Endothelial cell of umbilical vein (primary cell): ENCODE measurements at regions not wholly inside any gene's neighbourhood (a gene's known extent, or its start where the extent isn't known, plus 50 kb on each side); places are given as distances from the start of the nearest gene placed in this dataset.

ENCODE experiments used
- BruUV-seq: library from RNA; stranded (reverse); fragments of 400-500 nt; replicated peaks from 2 replicates; lab custom pipeline; 2021; lab: Mats Ljungman, UMichigan
- CTCF ChIA-PET: fragments of 300-600, 350-600 bp; sonication (Branson Sonifier 250); formaldehyde crosslinking; loops from one replicate; lab custom pipeline; 2021; ENCODE audit warnings: antibody characterized with exemption, inconsistent platforms; lab: Charles Lee
- POLR2A ChIA-PET: fragments of 300-600, 350-600 bp; sonication (Branson Sonifier 250); formaldehyde crosslinking; loops from one replicate; lab custom pipeline; 2021; ENCODE audit warnings: antibody characterized with exemption, inconsistent platforms; lab: Charles Lee
- DNase-seq: peaks from one replicate; pipeline ENCODE4 v3.0.0-alpha.2; 2011; ENCODE audit warnings: low read depth, low spot score
- FAIRE-seq: peaks from 2 replicates; lab custom pipeline; 2011; peaks lifted over from hg19 to GRCh38; lab: Jason Lieb, UNC
- H2AFZ ChIP-seq: 2 replicates; pipeline ENCODE4 v1.6.0; 2012; ENCODE audit warnings: low read depth, low read length, control low read depth, inconsistent platforms
- H3K27ac ChIP-seq: 2 replicates; pipeline ENCODE4 v1.5.1; 2011; ENCODE audit warnings: low read depth, mild to moderate bottlenecking, control low read depth, low read length, moderate library complexity; ENCODE audit not compliant: insufficient read depth
- H3K27me3 ChIP-seq, 2 experiments: 2 replicates each; pipeline versions ENCODE4 v1.6.0 to v1.6.1; 2011; ENCODE audit warnings: low read length in 2 of 2, mixed read lengths in 1 of 2; ENCODE audit not compliant: control insufficient read depth in 2 of 2, insufficient read depth in 2 of 2
- H3K36me3 ChIP-seq, 2 experiments: 2 replicates in 1 of 2; 3 replicates in 1 of 2; pipeline ENCODE4 v1.5.1; 2011; ENCODE audit warnings: low read length in 2 of 2, mild to moderate bottlenecking in 1 of 2, moderate library complexity in 1 of 2; ENCODE audit not compliant: control insufficient read depth in 2 of 2, insufficient read depth in 2 of 2; ENCODE audit errors: extremely low read depth in 1 of 2
- H3K4me1 ChIP-seq: 3 replicates; pipeline ENCODE4 v1.5.1; 2011; ENCODE audit warnings: mild to moderate bottlenecking, low read length; ENCODE audit not compliant: control insufficient read depth, insufficient read depth; ENCODE audit errors: extremely low read depth
- H3K4me2 ChIP-seq: 2 replicates; pipeline ENCODE4 v1.6.1; 2011; ENCODE audit warnings: low read length, control low read depth, mixed read lengths; ENCODE audit not compliant: insufficient read depth
- H3K4me3 ChIP-seq, 3 experiments: fragments of 200-600 bp in 1 of 3; sonication (generic), shearing (Covaris generic) in 1 of 3; replicated peaks in 1 of 3; 2 replicates each; pipeline ENCODE4 v1.5.1; 2011 to 2016; ENCODE audit warnings: control low read depth in 3 of 3, low read length in 3 of 3, mild to moderate bottlenecking in 2 of 3, inconsistent platforms in 1 of 3, low read depth in 1 of 3, moderate library complexity in 1 of 3; ENCODE audit not compliant: insufficient read depth in 1 of 3
- H3K79me2 ChIP-seq: 2 replicates; pipeline ENCODE4 v1.6.0; 2012; ENCODE audit warnings: low read length, inconsistent platforms; ENCODE audit not compliant: control insufficient read depth, insufficient read depth
- H3K9ac ChIP-seq: replicated peaks from 2 replicates; pipeline ENCODE3; 2011; ENCODE audit warnings: low read length, control low read depth; ENCODE audit not compliant: insufficient read depth; ENCODE audit errors: extremely low read depth
- H3K9me1 ChIP-seq: replicated peaks from 3 replicates; pipeline ENCODE4 v1.6.0; 2011; ENCODE audit warnings: mild to moderate bottlenecking, low read length; ENCODE audit not compliant: control insufficient read depth, insufficient read depth; ENCODE audit errors: extremely low read depth
- H3K9me3 ChIP-seq: replicated peaks from 2 replicates; pipeline ENCODE4 v1.5.1; 2012; ENCODE audit warnings: low read length, inconsistent platforms; ENCODE audit not compliant: control insufficient read depth, insufficient read depth
- H4K20me1 ChIP-seq: replicated peaks from 2 replicates; pipeline ENCODE3; 2011; ENCODE audit warnings: mild to moderate bottlenecking, low read length; ENCODE audit not compliant: control insufficient read depth, insufficient read depth; ENCODE audit errors: extremely low read depth
- CTCF ChIP-seq, 2 donors: IDR thresholded peaks; 1 replicate in 1 of 2; 2 replicates in 1 of 2; pipeline ENCODE4 v1.5.1; 2011; ENCODE audit warnings: low read length in 2 of 2, mild to moderate bottlenecking in 2 of 2, moderate library complexity in 2 of 2, control low read depth in 1 of 2, inconsistent platforms in 1 of 2, low read depth in 1 of 2; ENCODE audit not compliant: insufficient read depth in 1 of 2; ENCODE audit errors: extremely low read depth in 1 of 2
- EZH2 ChIP-seq: IDR thresholded peaks from 2 replicates; pipeline ENCODE4 v1.6.1; 2012; ENCODE audit warnings: borderline replicate concordance, low read depth, mild to moderate bottlenecking, moderate library complexity, low read length, inconsistent platforms; ENCODE audit not compliant: severe bottlenecking
- GATA2 ChIP-seq: IDR thresholded peaks from 2 replicates; pipeline ENCODE4 v1.7.0; 2011; ENCODE audit warnings: low read depth, mild to moderate bottlenecking, moderate library complexity, mixed read lengths, low read length; ENCODE audit not compliant: insufficient read length, insufficient read depth
- JUN ChIP-seq: IDR thresholded peaks from 2 replicates; pipeline ENCODE4 v1.6.1; 2011; ENCODE audit warnings: borderline replicate concordance, low read depth; ENCODE audit not compliant: insufficient read length, insufficient read depth
- MAX ChIP-seq: IDR thresholded peaks from 2 replicates; pipeline ENCODE4 v1.6.1; 2011; ENCODE audit not compliant: insufficient read depth, insufficient read length
- MYC ChIP-seq: IDR thresholded peaks from one replicate; pipeline ENCODE4 v1.6.1; 2011; ENCODE audit warnings: mild to moderate bottlenecking, low read depth, low read length
- dilution Hi-C: fragments of 300-500 bp; cut with MboI; formaldehyde crosslinking; loops from one replicate; pipeline ENCODE4 v1.15.0; 2019; ENCODE audit warnings: low sequenced_read_pairs; ENCODE audit not compliant: extremely low pct_ligation_motif_present
- intact Hi-C: fragments of 100-400 bp; cut with micrococcal nuclease; formaldehyde crosslinking; loops from one replicate; pipeline ENCODE4 v1.10.0; 2022

- no peak for DNase-seq
- Histone ChIP-seq H2AFZ (no peak overlapping the region), H3K4me3 (no peak overlapping the region), H3K27me3 (no peaks in the 10 kb centered on the region), H3K79me2 (no peaks in the 10 kb centered on the region), H3K9me3 (no peaks in the 10 kb centered on the region), H3K36me3 (no peaks in the 10 kb centered on the region), H3K9me1 (no peaks in the 10 kb centered on the region), H4K20me1 (no peaks in the 10 kb centered on the region), H3K9ac (no peak overlapping the region), H3K4me1 (peaks cover 1% of the 10 kb centered on the region), H3K4me2 (no peak overlapping the region), H3K27ac (no peak overlapping the region)
- ChIA-PET CTCF (interaction anchor here (0.5 to 1.1 kb wide), 2 partner anchors 78 to 216 kb away, joined by 3 to 4 read pairs; no protein-coding TSS in a partner anchor), POLR2A (no interaction called here)
- intact Hi-C loops: no loop called here
- no peak for FAIRE-seq
- dilution Hi-C loops: no loop called here
- TF ChIP-seq GATA2: no peak
- no peak for TF ChIP-seq JUN
- no peak for TF ChIP-seq MAX
- no TSS peak for BruUV-seq
Observed at GRCh38 chr2:48203668-48204067, 110.8 kb upstream of the FOXN2 start.

GRCh38 chr2:48204750-48205136, 109.7 kb upstream of the FOXN2 start:
- DNase-seq: no peak
- ChIA-PET CTCF (no interaction called here), POLR2A (no interaction called here)
- H3K4me3 ChIP-seq: no peak overlapping the region
- peaks cover 12% of the 10 kb centered on the region for H3K4me1 ChIP-seq
- no peaks in the 10 kb centered on the region for H3K36me3 ChIP-seq
- no TSS peak for BruUV-seq
- dilution Hi-C loops (no loop called here), intact Hi-C loops (loop anchor here (5.0 kb wide), 1 partner anchor 218 kb away; no protein-coding TSS in a partner anchor)
- no peak overlapping the region for H3K9ac ChIP-seq
- FAIRE-seq: no peak
- H4K20me1 ChIP-seq: no peaks in the 10 kb centered on the region
- no peaks in the 10 kb centered on the region for H3K79me2 ChIP-seq
- H3K27me3 ChIP-seq: no peaks in the 10 kb centered on the region
- H2AFZ ChIP-seq: no peak overlapping the region
- no peaks in the 10 kb centered on the region for H3K9me1 ChIP-seq
- no peak overlapping the region for H3K27ac ChIP-seq
- H3K9me3 ChIP-seq: no peaks in the 10 kb centered on the region
- TF ChIP-seq CTCF (IDR thresholded peaks at IDR 0.05; ENCODE audit: extremely low read depth in 1 of 2, insufficient read depth in 1 of 2, low read depth in 1 of 2, low read length in 2 of 2) (no peak), MYC (no peak), EZH2 (no peak)
- no peak overlapping the region for H3K4me2 ChIP-seq
